ENCODE measurements at regions not wholly inside any gene's neighbourhood (a gene's known extent, or its start where the extent isn't known, plus 50 kb on each side); places are given as distances from the start of the nearest gene placed in this dataset.

GRCh38 chr13:74966814-74967424, 515.0 kb downstream of the TBC1D4 start:
- DNase-seq (ENCODE audit: low spot score) = peak; percentile 8
- Histone ChIP-seq H3K4me1 (ENCODE audit: insufficient read depth) (no peaks in the 10 kb centered on the region), H2AFZ (no peak overlapping the region), H3K9me3 (ENCODE audit: low read depth) (no peaks in the 10 kb centered on the region), H3K27ac (no peak overlapping the region), H4K20me1 (ENCODE audit: insufficient read depth, poor library complexity, severe bottlenecking) (no peaks in the 10 kb centered on the region), H3K27me3 (peaks cover 3% of the 10 kb centered on the region), H3K4me2 (no peak overlapping the region), H3K9me2 (replicated peaks; ENCODE audit: insufficient read depth) (no peaks in the 10 kb centered on the region), H3K36me3 (replicated peaks; ENCODE audit: insufficient read depth, low read depth) (no peaks in the 10 kb centered on the region), H3K4me3 (no peak overlapping the region), H3K79me2 (no peaks in the 10 kb centered on the region)
- TF ChIP-seq EZH2 (IDR thresholded peaks at IDR 0.05; ENCODE audit: borderline replicate concordance) (no peak), EZH2phosphoT487 (IDR thresholded peaks at IDR 0.05; ENCODE audit: low read depth, severe bottlenecking, unreplicated experiment) (no peak), CTCF (IDR thresholded peaks at IDR 0.05; ENCODE audit: poor library complexity) (no peak)
- whole genome bisulfite sequencing (ENCODE audit: low lambda C conversion rate, missing lambda C conversion rate) = 55% methylated on average over 5 of the region's 5 CpGs

- no peak for DNase-seq (ENCODE audit: low spot score)
- Histone ChIP-seq H3K27ac (no peak overlapping the region), H3K9me2 (replicated peaks; ENCODE audit: insufficient read depth) (no peaks in the 10 kb centered on the region), H3K4me2 (no peak overlapping the region), H4K20me1 (ENCODE audit: insufficient read depth, poor library complexity, severe bottlenecking) (no peaks in the 10 kb centered on the region), H3K36me3 (replicated peaks; ENCODE audit: insufficient read depth, low read depth) (no peaks in the 10 kb centered on the region), H3K79me2 (no peaks in the 10 kb centered on the region), H3K27me3 (peaks cover 3% of the 10 kb centered on the region), H3K9me3 (ENCODE audit: low read depth) (no peaks in the 10 kb centered on the region), H2AFZ (no peak overlapping the region), H3K4me3 (no peak overlapping the region), H3K4me1 (ENCODE audit: insufficient read depth) (no peaks in the 10 kb centered on the region)
- 63% methylated on average over 4 of the region's 4 CpGs for WGBS (ENCODE audit: low lambda C conversion rate, missing lambda C conversion rate)
- no peak for TF ChIP-seq EZH2 (IDR thresholded peaks at IDR 0.05; ENCODE audit: borderline replicate concordance)
- no peak for TF ChIP-seq EZH2phosphoT487 (IDR thresholded peaks at IDR 0.05; ENCODE audit: low read depth, severe bottlenecking, unreplicated experiment)
- TF ChIP-seq CTCF (IDR thresholded peaks at IDR 0.05; ENCODE audit: poor library complexity) = no peak
Measured at GRCh38 chr13:74966275-74966674, 515.7 kb downstream of the TBC1D4 start.

GRCh38 chr13:74945637-74946036, 536.3 kb downstream of the TBC1D4 start:
- no peaks in the 10 kb centered on the region for H4K20me1 ChIP-seq (ENCODE audit: insufficient read depth, poor library complexity, severe bottlenecking)
- no peak overlapping the region for H3K27ac ChIP-seq
- no peaks in the 10 kb centered on the region for H3K9me3 ChIP-seq (ENCODE audit: low read depth)
- no peak overlapping the region for H2AFZ ChIP-seq
- H3K27me3 ChIP-seq = no peaks in the 10 kb centered on the region
- no peak overlapping the region for H3K4me3 ChIP-seq
- TF ChIP-seq EZH2 (IDR thresholded peaks at IDR 0.05; ENCODE audit: borderline replicate concordance) (no peak), EZH2phosphoT487 (IDR thresholded peaks at IDR 0.05; ENCODE audit: low read depth, severe bottlenecking, unreplicated experiment) (no peak), CTCF (IDR thresholded peaks at IDR 0.05; ENCODE audit: poor library complexity) (no peak)
- no CpG with 5 or more reads among the region's 2 CpGs for WGBS (ENCODE audit: low lambda C conversion rate, missing lambda C conversion rate)
- H3K9me2 ChIP-seq (replicated peaks; ENCODE audit: insufficient read depth) = no peaks in the 10 kb centered on the region
- no peaks in the 10 kb centered on the region for H3K79me2 ChIP-seq
- no peaks in the 10 kb centered on the region for H3K4me1 ChIP-seq (ENCODE audit: insufficient read depth)
- no peak for DNase-seq (ENCODE audit: low spot score)
- no peaks in the 10 kb centered on the region for H3K36me3 ChIP-seq (replicated peaks; ENCODE audit: insufficient read depth, low read depth)
- no peak overlapping the region for H3K4me2 ChIP-seq
